ENCODE measurements at regions not wholly inside any gene's neighbourhood (a gene's known extent, or its start where the extent isn't known, plus 50 kb on each side); places are given as distances from the start of the nearest gene placed in this dataset.

GRCh38 chr12:4171742-4172141, 101.8 kb upstream of the CCND2 start:
- TF ChIP-seq, protein P1, sequence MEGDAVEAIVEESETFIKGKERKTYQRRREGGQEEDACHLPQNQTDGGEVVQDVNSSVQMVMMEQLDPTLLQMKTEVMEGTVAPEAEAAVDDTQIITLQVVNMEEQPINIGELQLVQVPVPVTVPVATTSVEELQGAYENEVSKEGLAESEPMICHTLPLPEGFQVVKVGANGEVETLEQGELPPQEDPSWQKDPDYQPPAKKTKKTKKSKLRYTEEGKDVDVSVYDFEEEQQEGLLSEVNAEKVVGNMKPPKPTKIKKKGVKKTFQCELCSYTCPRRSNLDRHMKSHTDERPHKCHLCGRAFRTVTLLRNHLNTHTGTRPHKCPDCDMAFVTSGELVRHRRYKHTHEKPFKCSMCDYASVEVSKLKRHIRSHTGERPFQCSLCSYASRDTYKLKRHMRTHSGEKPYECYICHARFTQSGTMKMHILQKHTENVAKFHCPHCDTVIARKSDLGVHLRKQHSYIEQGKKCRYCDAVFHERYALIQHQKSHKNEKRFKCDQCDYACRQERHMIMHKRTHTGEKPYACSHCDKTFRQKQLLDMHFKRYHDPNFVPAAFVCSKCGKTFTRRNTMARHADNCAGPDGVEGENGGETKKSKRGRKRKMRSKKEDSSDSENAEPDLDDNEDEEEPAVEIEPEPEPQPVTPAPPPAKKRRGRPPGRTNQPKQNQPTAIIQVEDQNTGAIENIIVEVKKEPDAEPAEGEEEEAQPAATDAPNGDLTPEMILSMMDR (IDR thresholded peaks at IDR 0.05), result no peak
- TF ChIP-seq POLR2A (IDR thresholded peaks at IDR 0.05), result no peak

Measured in testis (tissue), 2 donors.